Hippocampal formation (tissue), 2 donors: ENCODE measurements at regions not wholly inside any gene's neighbourhood (a gene's known extent, or its start where the extent isn't known, plus 50 kb on each side); places are given as distances from the start of the nearest gene placed in this dataset.

Source experiments
- DNase-seq, 2 donors: peaks; one replicate each; lab custom pipeline; 2025; lab: John Stamatoyannopoulos, UW

DNA sequence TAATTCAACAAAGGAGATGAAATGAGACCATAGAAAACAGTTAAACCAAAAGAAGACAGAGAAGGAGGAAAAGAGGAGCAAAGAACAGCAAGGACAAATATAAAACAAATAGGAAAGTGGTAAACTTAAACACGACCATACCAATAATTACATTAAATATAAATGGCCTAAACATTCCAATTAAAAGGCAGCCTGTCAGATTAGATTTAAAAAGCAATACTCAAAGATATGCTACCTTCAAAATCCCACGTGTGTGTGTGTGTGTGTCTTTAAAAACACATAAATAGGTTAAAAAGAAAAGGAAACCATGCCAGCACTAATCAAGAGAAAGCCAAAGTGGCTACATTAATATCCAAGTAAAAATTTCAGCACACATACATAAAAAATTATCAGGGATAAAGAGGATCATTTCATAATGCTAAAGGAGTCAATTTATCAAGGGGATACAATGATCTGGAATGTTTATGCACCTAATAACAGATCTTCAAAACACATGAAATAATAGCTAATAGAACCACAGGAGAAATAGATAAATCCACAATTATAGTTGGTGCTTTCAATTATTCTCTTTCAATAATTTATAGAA lies 355.7 kb upstream of the POU3F1 start:
- DNase-seq, result no peak

GRCh38 chr1:38396606-38397005 lies 350.0 kb upstream of the POU3F1 start:
- DNase-seq, result no peak

DNA sequence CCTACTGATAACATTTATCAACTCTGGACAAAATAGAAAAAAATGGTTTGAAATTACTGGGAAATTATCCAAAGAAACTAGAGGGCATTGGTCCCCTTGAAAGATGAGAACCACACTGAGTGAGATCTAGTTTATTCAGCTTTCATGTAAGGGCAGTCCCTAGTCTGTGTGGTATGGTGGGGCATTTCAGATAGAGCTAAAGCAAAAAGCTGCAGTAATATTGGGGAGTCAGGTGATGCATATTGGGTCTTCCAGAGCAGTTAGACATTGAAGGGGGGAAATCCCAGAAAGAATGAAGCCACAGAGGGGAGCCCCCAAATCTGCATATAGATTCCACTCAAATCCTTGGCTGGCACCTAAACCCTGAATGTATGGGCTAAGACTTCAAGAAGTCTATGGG lies 347.7 kb upstream of the POU3F1 start:
- DNase-seq, result no peak

- no peak for DNase-seq
Measured at GRCh38 chr1:38392861-38393260, 346.3 kb upstream of the POU3F1 start.

- no peak for DNase-seq
Measured at GRCh38 chr1:38381256-38381655, 334.7 kb upstream of the POU3F1 start.

DNA sequence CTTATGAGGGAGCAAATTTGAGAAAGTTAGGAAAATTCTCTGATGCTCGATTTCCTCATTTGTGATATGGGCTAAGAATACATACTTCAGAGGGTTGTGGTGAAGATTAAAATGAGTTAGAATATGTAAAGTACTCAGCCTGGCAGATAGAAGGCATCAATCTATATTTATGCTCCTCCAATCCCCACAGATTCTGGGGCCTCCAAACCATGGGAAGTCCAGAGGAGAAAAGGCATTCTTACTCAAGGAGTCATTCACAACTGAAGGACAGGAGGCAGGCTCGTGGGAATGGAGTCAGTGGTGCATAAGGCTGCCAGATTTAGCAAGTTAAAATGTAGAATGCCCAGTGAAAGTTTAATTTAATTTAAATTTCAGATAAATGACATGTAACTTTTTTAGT lies 330.0 kb upstream of the POU3F1 start:
- DNase-seq, result no peak

- no peak for DNase-seq
Measured at GRCh38 chr1:38375035-38375434, 328.4 kb upstream of the POU3F1 start.

GRCh38 chr1:38371505-38371844 lies 324.9 kb upstream of the POU3F1 start:
- DNase-seq, result no peak

DNA sequence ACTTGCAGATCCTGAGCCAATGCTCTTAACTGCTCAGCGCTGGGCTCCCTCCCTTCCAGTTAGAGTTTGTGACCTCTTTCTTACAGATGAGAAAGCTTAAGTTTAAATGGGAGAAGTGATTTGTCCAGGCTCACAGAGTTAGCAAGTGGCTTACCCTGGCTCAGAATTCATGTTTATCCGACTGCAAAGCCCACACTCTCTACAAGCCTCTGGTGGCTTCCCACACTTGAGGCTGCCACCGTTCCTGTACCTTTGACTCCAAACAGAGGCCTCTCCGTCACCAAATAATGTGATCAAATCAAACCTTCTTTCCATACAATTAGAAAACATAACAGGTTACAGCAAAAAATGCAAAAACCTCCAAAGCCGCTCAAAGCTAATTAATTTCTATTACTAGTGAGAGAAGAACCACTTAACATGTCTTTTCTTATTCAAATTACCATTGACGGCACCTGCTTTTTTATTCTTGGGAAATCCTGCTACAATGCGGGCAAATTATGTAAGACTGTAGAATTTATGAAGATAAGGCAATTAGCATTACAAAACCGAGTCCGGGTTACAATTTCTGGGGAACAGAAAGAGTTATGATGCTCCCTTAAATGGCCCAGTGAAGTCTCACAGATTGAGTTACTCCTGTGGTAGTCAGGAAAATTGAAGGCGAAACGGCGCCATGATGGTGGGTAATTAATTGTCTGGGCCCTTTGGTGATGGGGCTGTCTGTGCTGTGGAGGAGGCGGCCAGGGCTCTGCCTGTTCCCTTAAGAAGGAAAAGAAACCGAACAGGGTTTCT lies 324.3 kb upstream of the POU3F1 start:
- no peak for DNase-seq

GRCh38 chr1:38365242-38365641 lies 318.6 kb upstream of the POU3F1 start:
- no peak for DNase-seq

DNA sequence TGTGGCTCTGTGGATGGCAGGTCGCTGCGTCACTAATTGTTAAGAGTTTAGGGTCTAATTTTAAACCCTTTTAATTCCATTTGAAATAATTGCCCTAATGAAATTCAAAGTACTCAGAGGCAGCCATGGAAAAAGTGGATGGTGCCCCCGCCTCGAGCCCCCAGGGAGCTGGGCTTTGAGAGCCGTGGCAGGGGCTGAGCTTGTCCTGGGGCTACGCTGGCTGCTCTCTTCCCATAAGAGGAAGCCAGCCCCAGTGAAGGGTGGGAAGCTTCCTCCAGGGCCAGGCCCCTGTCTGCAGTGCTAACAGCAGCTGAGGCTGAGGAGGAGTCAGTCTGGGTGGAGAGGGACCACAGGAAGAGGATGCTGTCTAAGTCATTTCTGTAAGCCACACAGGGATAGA lies 315.0 kb upstream of the POU3F1 start:
- DNase-seq, result no peak

DNA sequence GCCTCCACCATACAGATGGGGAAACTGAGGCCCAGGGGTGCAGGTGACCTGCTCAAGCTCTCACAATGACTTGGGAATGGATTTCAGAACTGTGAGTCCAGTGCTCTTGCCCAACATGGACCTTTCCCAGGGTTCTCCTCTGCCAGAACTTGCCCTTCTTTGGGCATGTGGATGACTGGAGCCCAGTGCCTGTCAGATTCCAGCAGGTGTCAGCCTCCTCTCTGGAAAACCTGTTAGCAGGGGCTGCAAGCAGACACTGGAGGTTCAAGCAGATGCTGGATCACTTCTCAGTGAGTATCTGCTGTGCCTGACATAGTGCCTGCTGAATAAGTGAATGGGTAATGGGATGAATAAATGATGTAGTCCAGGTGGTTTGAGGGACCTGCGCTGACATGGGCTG lies 314.2 kb upstream of the POU3F1 start:
- DNase-seq, result no peak

DNA sequence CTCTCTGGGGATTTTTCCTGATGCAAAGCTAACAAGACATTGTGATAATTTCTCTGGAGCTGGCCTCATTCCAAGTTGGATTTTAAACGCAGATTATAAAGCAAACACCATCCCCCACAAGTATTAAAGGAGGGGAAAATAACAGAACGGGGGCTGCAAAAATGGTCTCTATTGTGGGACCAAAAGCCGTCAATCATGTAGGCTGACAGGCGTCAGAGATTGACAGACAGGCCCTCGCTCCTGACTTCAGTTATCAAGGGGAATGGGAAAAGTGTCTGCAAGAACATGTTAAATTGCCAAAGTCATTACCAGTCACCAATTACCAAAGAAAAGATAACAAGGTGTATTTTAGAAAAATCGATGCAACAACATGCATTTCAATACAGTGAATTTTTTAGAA lies 307.4 kb upstream of the POU3F1 start:
- no peak for DNase-seq

GRCh38 chr1:38352869-38353268 lies 306.3 kb upstream of the POU3F1 start:
- no peak for DNase-seq

- no peak for DNase-seq
Measured at GRCh38 chr1:38347446-38348175, 301.0 kb upstream of the POU3F1 start.

DNA sequence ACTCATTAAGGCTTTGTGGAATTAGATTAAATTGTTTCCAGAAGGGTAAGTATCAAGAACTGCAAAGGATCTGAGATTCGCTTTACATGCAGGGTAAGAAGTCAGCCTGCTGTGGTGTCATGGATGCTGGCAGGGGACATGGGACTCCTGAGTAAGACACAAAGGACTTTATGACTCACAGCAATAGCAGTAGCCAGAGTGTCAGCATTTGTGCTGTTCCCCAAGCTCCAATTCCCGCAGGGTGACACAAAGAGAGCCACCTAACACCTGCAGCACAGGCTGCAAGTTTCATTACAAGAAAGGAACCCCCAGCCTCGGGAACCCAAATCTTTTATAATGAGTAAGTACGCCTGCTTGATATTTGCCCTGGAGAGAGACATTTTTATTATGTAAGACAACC lies 298.1 kb upstream of the POU3F1 start:
- DNase-seq, result no peak

- DNase-seq, result no peak
Measured at GRCh38 chr1:38341694-38342093, 295.1 kb upstream of the POU3F1 start.

- no peak for DNase-seq
Measured at GRCh38 chr1:38340409-38340808, 293.8 kb upstream of the POU3F1 start.

DNA sequence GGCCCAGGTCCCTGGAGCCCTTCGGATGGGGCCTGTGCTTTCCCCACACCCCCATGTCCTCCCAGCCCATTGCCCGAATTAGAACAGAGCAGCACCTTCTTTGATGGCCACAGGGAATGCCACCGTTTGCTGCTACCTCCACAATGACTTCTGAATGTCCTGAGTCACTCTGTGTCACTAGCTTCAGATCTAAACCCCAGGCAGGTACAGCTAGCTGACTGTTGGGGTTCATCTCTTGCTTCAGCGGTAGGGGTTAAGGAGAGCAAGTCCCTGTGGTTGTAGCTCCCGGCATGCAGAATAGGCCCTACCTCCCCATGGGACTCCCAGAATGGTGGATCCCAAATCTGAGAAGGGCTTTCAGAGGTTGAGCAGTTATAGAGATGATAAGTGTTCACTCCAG lies 291.1 kb upstream of the POU3F1 start:
- DNase-seq, result no peak

DNA sequence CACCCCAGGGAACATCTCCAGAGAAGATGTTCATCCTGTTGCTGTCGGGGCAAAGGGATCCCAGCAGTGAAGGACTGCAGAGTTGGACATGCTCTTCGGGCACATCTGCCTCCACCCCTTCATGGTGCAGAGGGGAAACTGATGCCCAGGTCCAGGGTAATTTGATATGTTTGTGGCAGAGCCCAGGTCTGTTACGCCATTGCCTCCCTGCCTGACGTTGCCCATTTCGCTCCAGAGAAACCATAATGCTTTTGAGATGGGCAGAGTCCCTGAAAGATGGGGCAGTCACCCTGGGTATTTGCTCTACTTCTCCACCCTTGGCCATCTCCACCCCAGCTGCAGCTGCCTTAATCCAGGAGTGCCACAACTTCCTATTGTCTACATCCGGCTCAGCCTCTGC lies 290.4 kb upstream of the POU3F1 start:
- DNase-seq, result no peak

DNA sequence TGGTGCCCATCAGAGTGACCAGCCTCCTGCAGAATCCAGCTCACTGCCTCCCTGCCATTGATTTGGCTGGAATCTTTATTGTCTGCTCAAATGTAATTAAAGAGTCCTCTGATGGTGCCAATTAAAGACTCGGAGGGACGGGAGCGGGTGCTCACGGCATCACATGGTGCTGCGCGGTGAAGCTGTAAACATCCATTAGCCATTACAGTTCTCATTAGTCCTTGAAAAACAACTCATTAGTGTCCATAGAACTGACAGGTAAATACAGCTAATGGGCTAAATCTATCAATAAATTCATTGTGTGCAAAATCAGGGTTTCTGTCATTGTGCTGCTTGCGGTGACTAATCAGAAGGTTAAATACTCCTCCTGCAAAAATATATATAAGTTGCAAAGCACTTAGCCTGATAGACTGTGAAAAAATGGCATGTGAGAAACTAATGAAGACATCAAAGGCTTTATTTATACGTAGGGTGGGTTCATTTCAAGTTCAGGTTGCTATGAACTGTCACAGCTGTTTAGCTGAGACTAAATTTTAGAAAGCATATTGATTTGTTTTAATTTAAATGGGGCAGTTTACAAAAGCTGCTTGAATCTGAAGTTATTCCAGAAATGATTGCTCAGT lies 289.8 kb upstream of the POU3F1 start:
- DNase-seq, result no peak

DNA sequence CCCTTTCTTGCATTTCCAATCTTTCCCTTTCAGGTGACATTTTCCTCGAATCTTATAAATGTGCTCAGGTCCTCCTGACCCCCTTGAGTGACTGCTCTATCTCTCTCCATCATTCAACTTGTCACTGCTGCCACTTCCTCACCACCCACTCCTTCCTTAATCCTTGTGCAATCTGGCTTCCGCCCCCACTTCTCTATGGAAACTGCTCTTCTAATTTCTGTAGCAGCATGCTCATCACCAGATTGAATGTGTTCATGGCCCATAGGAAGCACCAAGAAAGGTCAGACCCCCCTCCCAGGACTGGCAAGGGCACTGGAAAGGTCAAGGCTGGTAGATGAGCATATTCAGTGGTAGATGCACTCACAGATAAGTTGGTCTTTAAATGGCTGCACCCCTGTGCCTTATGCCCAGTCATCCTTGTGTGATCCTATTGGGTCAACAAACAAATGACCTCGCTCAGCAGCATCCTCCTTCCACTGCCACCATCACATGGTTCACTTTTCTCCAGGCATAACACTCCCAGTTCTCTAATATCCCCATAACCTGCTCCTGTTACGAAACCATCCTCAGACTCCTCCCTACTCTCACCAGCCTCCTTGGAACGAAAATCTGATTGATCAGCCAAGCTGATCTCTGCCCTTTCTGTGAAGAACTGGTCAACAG lies 288.5 kb upstream of the POU3F1 start:
- DNase-seq, result no peak
